ENCODE measurements at regions not wholly inside any gene's neighbourhood (a gene's known extent, or its start where the extent isn't known, plus 50 kb on each side); places are given as distances from the start of the nearest gene placed in this dataset.
"Not testable (repeated sequence)": the region's sequence is repeated elsewhere in the genome, so short reads cannot be mapped to it uniquely, and the experiment has no call there.

DNA sequence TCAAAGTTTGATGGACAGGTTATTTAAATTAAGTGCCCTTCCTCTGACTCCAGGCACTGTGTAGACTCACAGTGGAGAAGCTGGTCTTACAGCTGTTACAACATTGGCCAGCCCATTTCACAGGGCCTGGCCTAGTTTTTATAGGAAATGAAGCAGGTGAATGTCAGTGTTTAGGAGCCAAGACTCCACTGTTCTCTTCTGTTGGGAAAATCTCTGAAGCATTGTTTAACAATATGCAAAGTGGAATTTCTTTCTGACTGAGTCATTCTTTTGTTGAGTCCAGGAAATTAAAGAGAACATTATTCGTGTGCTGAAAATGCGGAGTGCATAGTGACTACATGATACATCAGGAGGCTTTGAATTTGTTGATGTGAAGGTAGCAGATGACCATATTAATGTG lies 64.7 kb downstream of the ARRDC4 start:
- no peak for DNase-seq

DNA sequence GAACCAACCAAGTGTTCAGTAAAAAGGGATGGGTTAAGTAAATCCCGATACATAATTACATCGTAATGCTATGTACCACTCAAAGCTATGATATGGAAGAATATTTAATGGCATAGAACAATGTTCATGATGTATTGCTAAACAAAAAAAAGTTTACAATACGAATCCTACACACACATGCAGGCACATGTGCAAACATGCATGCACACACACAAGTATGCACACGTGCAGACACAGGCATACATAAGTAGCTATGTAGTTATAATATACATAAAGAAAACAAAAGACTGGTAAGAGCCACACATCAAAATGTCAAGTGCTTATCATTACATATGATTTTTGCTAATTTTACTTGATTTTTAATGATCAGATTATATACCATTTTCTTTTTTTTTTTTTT lies 74.2 kb downstream of the ARRDC4 start:
- no peak for DNase-seq

DNA sequence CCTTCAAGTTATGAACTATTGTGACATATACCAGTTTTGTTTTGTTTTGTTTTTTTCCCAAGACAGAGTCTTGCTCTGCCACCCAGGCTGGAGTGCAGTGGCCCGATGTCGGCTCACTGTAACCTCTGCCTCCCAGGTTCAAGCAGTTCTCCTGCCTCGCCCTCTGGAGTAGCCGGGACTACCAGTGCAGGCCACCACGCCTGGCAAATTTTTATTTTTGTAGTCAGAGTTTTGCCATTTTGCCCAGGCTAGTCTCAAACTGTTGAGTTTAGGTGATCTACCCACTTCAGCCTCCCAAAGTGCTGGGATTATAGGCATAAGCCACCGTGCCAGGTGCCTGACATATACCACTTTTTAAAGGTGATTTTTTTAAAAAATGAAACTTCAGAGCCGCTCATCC lies 74.6 kb downstream of the ARRDC4 start:
- DNase-seq, result no peak

DNA sequence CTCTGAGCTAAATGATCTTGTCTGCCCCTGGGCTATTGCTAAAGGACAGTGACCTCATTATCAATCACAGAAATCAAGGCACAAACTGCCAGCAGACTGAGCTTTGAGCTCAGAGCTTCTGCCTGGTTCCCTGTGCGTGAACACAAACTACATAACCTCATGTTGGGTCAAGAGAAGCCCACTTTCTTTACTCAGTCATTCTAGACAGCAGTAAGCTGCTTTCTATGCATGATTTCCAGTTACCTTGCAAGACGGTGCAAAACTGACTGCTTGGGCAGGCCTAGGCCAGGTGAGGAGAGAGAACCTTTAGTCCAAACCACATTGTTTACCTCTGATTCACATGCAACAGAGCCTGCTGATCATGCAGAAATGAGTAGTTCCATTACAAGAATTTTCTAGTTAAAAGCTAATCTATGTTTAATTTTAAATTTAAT lies 75.1 kb downstream of the ARRDC4 start:
- DNase-seq, result no peak

DNA sequence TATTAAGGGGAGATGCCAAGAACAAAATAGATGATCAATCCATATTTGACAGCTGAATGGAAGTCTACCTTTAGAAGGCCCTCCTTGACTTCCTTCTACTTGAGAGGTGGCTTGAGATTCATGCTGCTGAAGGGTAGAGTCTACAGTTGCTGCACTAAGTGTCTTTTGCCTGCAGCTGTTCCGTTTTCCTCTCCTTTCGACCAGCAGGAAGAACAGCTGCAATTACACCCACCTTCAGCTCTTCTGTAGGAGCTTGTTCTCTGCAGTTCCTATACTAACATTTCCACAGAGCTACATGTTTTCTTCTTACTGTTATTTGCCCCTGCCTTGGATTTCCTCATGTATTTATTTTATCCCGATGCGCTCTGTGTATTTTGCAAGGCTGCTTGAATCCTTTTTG lies 79.1 kb downstream of the ARRDC4 start:
- DNase-seq, result no peak

DNA sequence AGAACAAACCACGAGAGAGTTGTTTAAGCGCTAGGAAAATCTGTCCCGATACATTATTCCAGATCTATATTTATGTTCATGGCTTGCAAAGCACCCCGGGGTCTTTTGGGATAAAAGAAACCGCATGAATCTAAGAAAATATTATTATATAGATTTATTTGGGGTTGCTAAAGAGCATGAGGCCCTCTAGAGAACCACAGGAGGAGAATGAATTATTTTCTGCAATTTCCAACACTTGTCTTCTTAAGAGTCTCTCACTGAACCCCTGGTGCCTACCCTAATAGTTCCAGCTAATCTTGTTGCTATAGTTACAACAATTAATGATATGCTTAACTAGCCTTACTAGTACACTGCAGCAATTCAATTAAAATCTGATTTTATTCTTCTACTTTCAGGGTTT lies 79.6 kb downstream of the ARRDC4 start:
- no peak for DNase-seq

DNA sequence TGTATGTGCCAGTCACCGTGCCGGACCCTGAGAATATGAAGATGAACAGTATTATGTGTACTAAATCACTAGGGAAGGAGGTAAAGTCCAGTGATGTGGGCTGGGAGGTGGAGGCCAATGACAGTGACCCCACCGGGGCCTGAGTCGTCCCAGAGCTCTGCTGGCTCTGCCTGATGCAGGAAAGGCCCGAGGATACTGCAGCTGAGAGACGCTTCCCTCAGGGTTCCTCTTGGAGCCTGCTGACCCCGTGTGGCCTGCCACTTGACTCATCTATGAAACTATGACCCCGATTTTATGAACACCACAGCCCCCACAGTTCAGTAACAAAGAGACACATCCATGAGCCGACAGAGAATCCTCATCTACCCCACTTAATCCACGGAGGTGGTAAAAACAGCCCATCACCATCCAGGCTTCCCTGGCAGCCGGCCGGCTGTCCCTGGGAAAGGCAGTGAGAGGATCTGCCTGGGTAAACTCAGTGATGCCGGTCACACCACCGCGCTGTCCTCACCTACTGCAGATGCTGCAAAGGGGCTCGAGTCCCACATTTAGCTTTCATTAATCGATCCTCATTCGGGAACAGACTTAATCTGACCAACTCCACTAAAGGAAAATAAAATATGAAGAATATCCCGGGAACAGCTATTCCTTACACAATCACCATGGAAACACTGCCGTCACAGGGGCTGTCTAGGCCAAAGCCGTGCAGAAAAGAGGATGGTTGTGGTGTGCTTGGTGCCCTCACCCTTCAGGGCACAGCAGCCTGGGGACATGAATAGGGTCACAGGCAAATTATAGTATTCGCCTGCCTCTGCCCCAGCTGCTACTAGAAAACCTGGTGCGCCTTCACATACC lies 82.9 kb downstream of the ARRDC4 start:
- DNase-seq, result no peak

DNA sequence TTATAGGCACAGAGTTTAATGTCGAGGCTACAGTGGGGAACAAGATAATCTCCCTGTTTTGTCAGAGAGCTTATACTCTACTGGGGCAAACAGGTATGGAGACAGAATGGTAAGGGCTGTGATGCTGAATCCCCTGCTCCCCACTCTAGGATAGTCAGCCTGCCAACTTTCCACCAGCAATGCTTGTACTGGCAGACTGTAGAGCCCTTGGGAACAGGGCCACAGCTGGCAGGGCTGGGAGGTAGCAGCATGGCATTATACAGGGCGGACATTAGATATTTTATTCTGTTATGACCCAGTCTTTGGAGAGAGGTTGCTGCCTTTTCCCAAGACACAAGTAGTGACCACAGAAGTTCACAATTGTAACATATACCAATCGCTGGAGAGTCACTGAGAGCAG lies 91.2 kb downstream of the ARRDC4 start:
- DNase-seq, result no peak

DNA sequence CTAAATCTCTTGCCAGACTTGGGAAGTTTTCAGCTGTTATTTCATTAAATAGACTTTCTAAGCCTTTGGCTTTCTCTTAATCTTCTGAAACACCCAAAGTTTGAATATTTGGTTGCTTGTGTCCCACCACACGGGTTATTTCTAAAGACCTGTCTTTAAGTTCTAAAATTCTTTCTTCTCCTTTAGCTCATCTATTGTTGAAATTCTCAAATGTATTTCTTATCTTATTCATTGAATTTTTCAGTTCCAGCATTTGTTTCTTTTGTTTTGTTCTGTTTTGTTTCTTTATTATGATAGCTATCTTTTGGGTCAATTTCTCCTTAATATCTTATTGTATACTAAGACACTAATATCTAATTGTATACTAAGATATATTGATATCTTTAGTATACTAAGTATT lies 97.0 kb downstream of the ARRDC4 start:
- DNase-seq, result no peak

DNA sequence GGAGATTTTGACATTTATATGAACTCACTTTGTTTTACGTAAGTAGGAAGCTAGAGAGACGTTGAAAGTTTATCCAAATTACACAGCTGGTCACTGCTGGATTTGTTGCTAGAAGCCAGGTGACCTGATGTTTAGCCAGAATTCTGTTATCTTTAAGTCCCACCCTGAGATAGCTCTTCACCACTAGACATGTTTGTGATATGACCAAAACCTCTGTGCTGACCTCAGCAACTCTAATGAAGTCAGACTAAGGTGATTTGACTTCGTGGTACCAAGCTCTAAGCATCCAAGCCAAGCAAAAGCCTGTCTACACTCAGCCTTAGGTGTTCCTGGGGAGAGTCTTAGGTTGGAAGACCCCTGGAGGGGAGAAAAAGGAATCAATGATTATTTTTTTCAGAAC lies 102.4 kb downstream of the ARRDC4 start:
- DNase-seq, result no peak

DNA sequence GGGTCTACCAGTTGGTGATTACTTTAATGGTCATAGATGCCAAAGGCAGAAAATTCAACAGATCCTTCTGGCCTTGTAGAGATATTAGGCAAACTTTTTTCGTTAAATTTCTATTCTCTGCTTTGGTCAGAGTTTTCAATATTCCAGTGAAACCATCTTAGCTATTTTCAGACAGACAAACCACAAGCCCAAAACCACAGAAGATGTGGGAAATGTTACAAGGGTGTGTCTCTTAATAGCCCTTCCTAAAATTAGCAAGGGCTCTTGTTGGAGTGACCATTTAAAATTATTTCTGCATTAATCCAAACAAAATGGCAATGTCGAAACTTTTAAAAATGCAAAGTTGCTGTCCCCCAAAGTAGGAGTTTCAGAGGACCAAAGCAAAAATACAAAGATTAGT lies 102.8 kb downstream of the ARRDC4 start:
- DNase-seq, result no peak

DNA sequence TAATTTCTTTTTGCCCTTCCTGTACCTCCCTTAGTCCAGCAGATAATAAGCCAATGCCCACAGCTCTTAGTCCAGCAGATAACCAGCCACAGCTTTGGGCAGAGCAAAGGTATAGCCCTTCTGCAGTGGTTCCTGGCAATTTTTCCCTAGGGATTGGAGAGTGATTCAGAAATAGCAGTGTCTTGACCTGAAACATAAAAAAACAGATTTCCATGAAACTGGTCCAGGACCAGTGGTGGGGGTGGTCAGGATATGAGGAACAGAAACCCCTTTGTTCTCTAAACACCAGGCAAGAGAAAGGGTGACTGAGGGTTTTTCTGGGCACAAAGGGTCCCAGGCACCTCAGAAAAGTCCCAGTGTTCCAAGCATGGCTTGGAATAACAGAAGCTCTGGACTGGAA lies 103.4 kb downstream of the ARRDC4 start:
- DNase-seq, result no peak

DNA sequence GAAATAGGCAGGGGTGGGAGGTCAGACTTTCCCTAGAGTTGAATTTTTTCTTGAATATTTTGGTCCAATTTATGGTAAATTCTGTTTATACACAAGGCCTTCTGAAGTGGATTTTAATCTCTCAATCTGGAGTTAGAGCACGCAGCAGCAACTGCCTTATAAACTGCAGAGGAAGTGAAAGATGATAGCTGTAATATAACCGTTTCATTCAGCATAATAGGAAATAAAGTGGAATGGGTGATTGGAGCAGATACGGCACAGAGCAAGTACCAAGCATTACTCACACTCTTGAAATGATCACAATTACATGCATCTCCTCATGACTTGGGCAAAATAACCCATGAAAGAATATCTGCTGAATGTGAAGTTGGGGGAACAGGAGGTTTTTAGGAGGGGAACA lies 106.8 kb downstream of the ARRDC4 start:
- no peak for DNase-seq

DNA sequence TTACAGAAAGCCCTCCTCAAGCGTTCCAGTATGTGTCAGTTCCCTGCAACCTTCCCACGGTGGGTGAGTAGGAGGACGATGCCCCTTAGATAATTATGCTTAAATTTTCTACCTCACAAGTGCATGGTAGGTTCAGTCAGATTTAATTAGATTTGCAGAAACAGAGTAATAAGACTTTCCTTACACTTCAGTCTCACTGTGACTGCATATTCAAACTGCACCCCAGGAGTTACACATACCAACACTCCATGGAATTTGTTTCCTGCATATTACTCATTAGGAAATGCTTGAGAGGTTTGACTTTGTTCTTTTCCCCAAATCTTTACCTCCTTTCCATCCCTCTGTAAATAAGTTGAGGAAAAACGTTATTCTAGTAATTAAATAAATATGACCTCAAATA lies 108.8 kb downstream of the ARRDC4 start:
- DNase-seq, result no peak

DNA sequence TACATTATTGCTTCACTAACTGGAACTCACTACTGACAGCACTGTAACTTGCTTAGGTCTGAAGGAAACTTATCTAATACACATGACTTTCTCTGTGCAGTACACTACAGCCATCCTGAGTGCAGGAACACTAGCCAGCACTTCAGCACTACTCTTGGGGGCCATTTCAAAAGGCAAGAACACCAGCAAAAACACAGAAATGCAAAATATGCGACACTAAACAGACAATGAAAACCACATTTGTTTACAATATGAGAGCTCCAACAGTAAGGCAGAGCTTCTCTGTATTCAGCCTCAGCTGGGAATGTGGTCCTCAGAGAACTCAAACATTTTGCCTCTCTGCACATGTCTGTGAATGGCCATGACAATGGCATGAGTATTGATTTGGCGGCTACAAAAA lies 109.6 kb downstream of the ARRDC4 start:
- DNase-seq, result no peak

DNA sequence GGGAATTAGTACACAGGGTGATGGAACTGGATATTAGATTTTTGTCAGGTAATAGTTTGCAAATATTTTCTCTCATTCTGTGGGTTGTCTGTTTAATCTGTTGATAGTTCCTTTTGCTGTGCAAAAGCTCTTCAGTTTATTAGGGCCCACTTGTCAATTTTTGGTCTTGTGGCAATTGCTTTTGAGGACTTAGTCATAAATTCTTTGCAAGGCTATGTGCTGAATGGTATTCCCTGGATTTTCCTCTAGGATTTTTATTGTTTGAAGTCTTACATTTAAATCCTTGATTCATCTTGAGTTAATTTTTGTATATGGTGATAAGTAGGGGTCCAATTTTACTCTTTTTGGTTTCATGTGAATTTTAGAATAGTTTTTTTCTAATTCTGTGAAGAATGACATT lies 111.3 kb downstream of the ARRDC4 start:
- DNase-seq, result no peak

DNA sequence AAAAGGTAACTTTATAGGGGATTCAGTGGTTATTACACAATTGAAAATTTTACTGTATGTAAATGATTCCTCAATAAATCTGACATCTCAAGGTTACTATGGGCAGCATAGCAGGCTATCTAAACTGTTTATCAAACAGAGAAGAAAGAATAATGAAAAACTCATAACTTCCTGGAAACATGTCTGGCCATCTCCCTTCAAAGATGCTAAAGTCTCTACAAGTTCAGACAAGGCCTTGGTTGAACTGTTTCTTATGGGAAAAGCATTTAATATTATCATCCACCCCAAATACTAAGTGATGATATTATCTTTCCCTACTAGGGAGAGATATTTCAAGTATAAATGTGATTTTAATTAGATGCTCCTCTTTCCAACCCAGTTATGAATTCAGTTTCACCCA lies 114.9 kb downstream of the ARRDC4 start:
- no peak for DNase-seq

DNA sequence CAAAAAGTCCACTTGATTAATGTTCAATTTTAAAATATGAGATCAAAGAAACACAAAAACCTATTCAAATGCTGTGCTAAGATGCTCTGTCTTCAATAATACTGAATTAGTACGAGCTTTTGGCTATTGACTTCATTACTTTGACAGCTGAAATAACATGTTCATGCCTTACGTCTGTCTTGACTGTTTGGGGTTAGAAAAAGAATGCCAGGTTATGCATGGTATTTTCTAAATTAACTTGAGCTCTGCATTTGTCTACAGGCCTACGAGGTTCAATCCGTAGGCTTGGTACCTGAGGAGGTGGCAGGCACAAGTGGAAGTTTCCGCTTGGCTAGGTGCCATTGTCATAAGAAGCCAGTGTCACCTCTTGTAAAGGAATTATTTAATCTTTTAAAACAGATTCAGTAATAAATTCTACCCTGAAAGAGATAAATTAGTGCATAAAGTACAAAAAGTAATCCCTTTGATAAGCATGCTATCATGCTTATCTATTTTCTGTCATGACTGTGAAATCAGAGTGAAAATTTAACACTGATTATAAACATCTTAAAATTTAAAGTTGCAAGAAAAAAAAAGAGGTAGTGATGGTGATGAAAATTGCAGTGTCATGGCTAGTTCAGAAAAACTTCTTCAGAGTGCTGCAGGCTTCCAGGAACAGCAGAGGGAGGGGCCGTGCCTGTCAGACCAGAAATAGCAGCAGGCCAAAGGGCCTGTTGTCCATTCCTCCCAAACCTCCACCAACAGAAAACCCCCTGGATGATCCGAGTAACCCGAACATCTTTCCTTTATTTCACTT lies 115.7 kb downstream of the ARRDC4 start:
- DNase-seq, result no peak

DNA sequence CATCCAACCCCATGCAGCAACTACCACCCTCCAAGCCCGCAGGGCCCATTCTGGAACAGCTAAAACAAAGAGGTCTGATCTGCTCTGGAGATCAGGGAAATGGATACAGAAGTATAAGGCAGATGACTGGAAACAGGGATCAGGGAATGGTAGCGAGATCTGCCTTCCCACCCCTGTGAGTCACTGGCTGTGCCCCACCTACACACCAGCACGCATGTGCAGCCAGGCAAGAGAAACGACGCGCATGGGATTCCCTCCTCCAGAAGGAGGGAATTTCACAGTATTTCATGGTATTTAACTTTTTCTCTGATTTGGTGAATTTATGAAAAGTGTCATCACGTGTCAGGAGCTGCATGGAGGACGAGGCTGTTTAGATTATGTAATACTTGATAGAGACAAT lies 116.7 kb downstream of the ARRDC4 start:
- no peak for DNase-seq

DNA sequence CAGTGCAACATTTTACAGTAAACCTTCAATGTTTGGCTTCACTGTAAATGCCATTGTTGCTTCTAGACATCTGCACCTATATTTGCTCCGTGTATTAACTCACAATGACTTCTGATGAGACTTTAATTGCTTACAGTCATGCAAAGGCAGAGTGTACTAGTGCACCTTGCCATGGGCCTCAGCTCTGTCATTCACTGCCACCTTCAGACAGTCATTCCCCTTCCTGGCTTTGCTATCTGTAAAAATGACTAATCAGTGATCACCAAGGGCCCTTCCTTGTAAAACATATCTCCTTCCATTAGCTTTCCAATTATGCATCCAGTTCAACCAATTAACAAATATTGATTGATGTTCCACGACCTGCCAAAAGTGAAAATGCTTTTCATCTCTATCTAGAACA lies 120.3 kb downstream of the ARRDC4 start:
- DNase-seq, result no peak

DNA sequence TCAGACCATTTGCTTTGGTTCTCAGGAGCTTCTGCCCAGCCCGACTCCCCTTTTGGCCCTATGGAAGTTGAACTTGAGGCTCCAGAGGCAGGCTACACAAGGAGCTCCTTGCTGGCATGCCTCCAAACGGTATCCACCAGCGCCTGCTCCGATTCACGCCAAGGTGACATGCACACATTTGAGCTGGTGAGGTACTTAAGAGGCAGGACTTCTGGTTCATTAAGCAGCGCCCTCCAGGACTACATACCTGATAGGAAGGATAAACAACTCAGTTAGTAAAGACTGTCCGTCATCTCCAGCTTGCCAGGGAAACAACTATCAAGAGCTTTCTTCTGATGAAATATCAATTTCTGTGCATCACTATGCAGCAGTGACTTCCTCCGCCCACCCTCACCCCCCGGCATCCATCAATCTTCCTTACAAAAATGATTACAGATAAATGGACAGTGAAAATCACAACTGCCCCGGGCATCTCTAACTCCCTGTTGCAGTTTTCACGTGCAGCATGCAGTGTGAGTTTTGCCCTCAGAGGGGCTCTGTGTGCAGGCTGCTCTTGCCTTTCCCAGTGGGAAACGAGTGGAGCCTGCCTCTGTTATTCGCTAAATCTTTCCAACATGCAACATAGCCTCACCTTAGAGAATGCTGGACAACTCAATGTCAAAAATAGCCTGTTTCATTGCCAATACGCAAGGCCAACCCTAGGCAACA lies 122.9 kb downstream of the ARRDC4 start:
- no peak for DNase-seq

DNA sequence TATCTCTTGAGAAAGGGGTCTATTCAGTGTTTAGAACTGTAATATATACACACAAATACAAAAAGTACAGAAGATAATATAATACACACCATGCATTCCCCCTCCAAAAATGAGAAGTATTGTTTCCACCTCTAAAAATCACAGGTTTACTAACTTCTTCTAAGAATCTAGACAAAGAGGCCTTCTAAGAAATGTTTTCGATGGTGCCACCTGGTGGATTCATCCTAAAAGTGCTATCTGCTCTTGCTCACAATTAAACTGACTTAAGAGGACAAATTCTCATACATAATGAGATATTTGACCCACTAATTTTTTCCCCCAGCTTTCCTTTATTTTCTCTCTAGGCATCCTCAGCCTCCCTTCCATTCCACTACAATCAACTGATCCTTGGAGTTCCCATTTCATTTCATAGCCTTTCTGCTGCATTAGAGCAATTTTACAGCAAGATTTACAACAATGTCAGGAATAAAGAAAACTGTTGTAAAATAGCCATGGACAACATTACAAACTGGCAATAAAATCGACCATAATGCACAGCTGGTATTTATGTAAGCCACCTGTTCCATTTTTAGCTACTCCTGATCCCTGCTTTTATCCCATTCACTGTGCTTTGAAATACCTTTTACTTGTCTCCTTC lies 124.6 kb downstream of the ARRDC4 start:
- DNase-seq, result peak; percentile 7 to 19

DNA sequence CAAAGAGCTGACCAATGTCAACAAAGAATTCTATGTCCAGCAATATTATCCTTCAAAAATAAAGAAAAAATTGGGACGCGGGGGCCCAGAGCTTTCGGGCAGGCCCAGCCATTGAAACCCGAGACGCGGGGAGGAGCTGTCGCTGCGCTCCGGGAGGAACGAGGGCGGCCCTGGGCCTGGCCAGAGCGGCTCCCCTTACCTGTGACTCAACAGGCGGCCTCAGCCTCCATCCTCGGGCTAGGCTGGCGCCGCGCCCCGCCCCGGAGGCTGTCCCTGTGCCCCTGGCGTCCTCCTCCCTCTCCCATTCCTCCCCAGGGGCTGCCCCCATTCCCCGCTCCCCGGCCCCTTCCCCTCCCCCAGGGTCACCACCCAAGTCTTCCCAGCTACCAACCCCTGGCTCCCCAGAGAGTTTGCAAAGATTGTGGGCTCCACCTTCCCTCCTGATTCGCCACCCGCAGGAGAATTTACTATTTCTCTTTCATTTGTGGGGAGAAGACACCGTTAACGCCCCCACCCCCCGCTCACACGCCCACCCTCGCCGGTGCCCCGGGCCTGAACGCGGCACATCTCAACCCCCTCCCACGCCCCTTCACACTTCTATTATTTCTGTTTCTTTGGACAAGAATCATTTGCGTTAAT lies 127.9 kb downstream of the ARRDC4 start:
- not testable (repeated sequence) for DNase-seq

Data from stimulated activated CD4-positive, alpha-beta T cell treated with anti-CD3 and anti-CD28 coated beads, Interleukin-2, amount 100 ng/mL, for 48 hours (primary cell).